ENCODE measurements at regions not wholly inside any gene's neighbourhood (a gene's known extent, or its start where the extent isn't known, plus 50 kb on each side); places are given as distances from the start of the nearest gene placed in this dataset.
A peak's percentile ranks its signal among the peaks of the same experiment; 100 is the strongest.

DNA sequence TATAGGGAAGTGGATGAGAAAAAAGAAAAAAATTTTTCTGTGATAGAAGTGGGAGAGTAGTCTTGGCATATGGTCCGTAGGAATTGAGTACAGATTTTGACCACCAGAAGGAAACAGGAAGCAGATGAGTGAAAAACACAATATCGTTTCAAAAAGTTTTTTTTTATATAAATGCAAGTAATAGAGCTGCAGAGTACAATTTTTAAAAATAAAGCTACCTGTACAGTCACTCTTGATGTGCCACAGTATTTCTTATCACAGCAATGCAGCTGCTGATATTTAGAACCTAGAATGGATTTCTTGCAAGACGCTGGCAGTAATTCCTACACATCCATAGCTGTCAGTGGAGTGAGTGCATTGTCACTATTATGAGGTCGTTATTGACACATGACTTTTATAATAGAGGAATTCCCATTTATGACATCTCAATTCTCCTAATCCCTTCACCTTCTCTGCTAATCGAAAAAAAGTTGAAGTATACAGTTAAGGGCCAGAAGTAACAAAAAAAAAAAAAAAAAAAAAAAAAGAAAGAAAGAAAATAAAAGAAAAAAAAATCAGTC lies 477.7 kb downstream of the TAF11L14 start:
- DNase-seq (no peak), ATAC-seq (ENCODE audit: insufficient read depth, low FRiP score) (no peak)
- Histone ChIP-seq H3K9ac (ENCODE audit: insufficient read depth in 1 of 2, low read length in 2 of 2) (no peak overlapping the region), H3K4me1 (ENCODE audit: control insufficient read depth in 5 of 5, insufficient read depth in 5 of 5, low read length in 5 of 5) (no peaks in the 10 kb centered on the region), H3K36me3 (ENCODE audit: control insufficient read depth in 4 of 4, insufficient read depth in 4 of 4, low read length in 4 of 4) (no peaks in the 10 kb centered on the region), H3K27ac (ENCODE audit: low read depth in 1 of 2, low read length in 1 of 2) (no peak overlapping the region), H3K27me3 (ENCODE audit: control insufficient read depth in 3 of 3, insufficient read depth in 3 of 3, low read length in 2 of 3) (no peaks in the 10 kb centered on the region), H3K9me3 (ENCODE audit: control insufficient read depth in 4 of 4, insufficient read depth in 3 of 4, low read length in 3 of 4) (no peaks in the 10 kb centered on the region), H3K4me3 (no peak overlapping the region)
- TF ChIP-seq, protein P1, sequence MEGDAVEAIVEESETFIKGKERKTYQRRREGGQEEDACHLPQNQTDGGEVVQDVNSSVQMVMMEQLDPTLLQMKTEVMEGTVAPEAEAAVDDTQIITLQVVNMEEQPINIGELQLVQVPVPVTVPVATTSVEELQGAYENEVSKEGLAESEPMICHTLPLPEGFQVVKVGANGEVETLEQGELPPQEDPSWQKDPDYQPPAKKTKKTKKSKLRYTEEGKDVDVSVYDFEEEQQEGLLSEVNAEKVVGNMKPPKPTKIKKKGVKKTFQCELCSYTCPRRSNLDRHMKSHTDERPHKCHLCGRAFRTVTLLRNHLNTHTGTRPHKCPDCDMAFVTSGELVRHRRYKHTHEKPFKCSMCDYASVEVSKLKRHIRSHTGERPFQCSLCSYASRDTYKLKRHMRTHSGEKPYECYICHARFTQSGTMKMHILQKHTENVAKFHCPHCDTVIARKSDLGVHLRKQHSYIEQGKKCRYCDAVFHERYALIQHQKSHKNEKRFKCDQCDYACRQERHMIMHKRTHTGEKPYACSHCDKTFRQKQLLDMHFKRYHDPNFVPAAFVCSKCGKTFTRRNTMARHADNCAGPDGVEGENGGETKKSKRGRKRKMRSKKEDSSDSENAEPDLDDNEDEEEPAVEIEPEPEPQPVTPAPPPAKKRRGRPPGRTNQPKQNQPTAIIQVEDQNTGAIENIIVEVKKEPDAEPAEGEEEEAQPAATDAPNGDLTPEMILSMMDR (IDR thresholded peaks at IDR 0.05; ENCODE audit: control extremely low read depth, extremely low read depth), result no peak
- 26 to 45% methylated on average over 5 of the region's 5 CpGs for WGBS, 2 donors

DNA sequence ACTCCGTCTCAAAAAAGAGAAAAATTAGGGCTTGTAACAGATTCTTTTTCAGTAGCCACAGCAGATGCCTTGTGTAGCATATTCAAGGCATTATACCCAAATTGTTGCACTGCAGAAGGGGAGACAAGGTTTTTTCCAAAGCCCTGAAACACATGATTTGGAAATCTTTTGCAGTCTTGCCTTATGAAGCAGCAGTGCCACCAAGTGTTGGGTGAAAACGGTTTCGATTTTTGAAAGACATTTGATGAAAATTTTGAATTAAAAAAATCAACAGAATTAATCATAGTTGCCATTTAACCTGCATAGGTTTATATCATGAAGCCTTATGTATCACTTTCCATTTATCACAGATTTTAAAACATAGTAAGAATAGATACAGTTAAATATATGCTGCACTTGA lies 479.5 kb downstream of the TAF11L14 start:
- 54 to 64% methylated on average over 3 of the region's 3 CpGs for WGBS, 2 donors

DNA sequence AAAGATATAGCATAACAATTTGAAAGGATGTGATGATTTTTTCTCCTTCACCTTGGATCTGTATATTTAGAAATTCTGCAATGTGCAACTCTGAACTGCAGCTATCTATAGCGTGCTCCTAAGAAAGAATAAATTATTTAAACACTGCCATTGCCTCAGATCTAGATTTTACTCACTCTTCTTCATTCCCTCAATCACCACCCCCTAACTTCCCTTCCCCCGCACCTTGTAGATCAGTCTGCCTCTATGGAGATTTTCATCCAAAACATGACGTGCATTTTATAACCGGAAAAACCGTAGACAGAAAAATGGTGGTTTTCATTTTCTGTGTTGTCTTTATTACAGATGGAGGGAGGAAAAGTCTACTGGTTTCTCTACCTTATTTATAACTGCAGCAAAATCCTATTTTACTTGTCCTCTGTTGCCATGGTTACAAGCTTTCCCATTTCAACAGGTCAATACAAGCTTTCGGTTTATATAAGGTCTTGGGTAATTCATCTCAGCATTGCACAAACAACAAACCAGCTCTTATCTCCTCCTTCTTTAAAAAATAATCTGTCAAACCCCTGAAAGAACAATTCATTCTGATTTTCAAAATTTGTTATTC lies 480.0 kb downstream of the TAF11L14 start:
- no peaks in the 10 kb centered on the region for H3K9me3 ChIP-seq (ENCODE audit: control insufficient read depth in 4 of 4, insufficient read depth in 3 of 4, low read length in 3 of 4)
- no peak overlapping the region for H3K27ac ChIP-seq (ENCODE audit: low read depth in 1 of 2, low read length in 1 of 2)
- ATAC-seq (ENCODE audit: insufficient read depth, low FRiP score) (no peak), DNase-seq (no peak)
- no peaks in the 10 kb centered on the region for H3K27me3 ChIP-seq (ENCODE audit: control insufficient read depth in 3 of 3, insufficient read depth in 3 of 3, low read length in 2 of 3)
- H3K4me1 ChIP-seq (ENCODE audit: control insufficient read depth in 5 of 5, insufficient read depth in 5 of 5, low read length in 5 of 5), result no peaks in the 10 kb centered on the region
- TF ChIP-seq, protein P1 (IDR thresholded peaks at IDR 0.05; ENCODE audit: control extremely low read depth, extremely low read depth), result no peak
- WGBS, 2 donors, result 69 to 71% methylated on average over 6 of the region's 6 CpGs
- no peaks in the 10 kb centered on the region for H3K36me3 ChIP-seq (ENCODE audit: control insufficient read depth in 4 of 4, insufficient read depth in 4 of 4, low read length in 4 of 4)
- no peak overlapping the region for H3K4me3 ChIP-seq
- H3K9ac ChIP-seq (ENCODE audit: insufficient read depth in 1 of 2, low read length in 2 of 2), result no peak overlapping the region

More for the DNA sequence above, 479.5 kb downstream of the TAF11L14 start:
- no peak overlapping the region for H3K27ac ChIP-seq (ENCODE audit: low read depth in 1 of 2, low read length in 1 of 2)
- ATAC-seq (ENCODE audit: insufficient read depth, low FRiP score) (no peak), DNase-seq (peak in 2 of 3 donors; percentile 31 to 34)
- no peaks in the 10 kb centered on the region for H3K36me3 ChIP-seq (ENCODE audit: control insufficient read depth in 4 of 4, insufficient read depth in 4 of 4, low read length in 4 of 4)
- no peak overlapping the region for H3K9ac ChIP-seq (ENCODE audit: insufficient read depth in 1 of 2, low read length in 2 of 2)
- H3K4me3 ChIP-seq, result no peak overlapping the region
- TF ChIP-seq, protein P1 (IDR thresholded peaks at IDR 0.05; ENCODE audit: control extremely low read depth, extremely low read depth), result no peak
- H3K27me3 ChIP-seq (ENCODE audit: control insufficient read depth in 3 of 3, insufficient read depth in 3 of 3, low read length in 2 of 3), result no peaks in the 10 kb centered on the region
- H3K9me3 ChIP-seq (ENCODE audit: control insufficient read depth in 4 of 4, insufficient read depth in 3 of 4, low read length in 3 of 4), result no peaks in the 10 kb centered on the region
- H3K4me1 ChIP-seq (ENCODE audit: control insufficient read depth in 5 of 5, insufficient read depth in 5 of 5, low read length in 5 of 5), result no peaks in the 10 kb centered on the region

DNA sequence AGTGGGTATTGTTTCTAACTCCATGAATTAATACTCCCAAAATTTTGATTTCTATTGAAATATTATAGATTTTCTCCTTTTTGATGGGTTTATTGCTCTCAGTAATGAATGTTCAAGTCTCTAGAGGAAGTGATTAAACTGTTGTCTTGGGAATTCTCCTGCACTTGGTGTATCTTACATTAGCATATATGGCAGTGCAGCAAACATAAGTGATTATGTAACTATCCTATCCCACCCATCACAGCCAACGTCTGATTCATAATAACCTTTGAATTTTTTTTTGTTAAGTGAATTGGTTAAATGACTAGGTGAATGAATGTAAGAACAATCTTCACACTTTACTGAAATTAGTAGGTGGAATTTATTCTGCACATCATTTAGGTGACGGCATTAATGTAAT lies 483.7 kb downstream of the TAF11L14 start:
- Histone ChIP-seq H3K27me3 (ENCODE audit: control insufficient read depth in 3 of 3, insufficient read depth in 3 of 3, low read length in 2 of 3) (no peaks in the 10 kb centered on the region), H3K4me3 (no peak overlapping the region), H3K36me3 (ENCODE audit: control insufficient read depth in 4 of 4, insufficient read depth in 4 of 4, low read length in 4 of 4) (no peaks in the 10 kb centered on the region), H3K9me3 (ENCODE audit: control insufficient read depth in 4 of 4, insufficient read depth in 3 of 4, low read length in 3 of 4) (no peaks in the 10 kb centered on the region), H3K9ac (ENCODE audit: insufficient read depth in 1 of 2, low read length in 2 of 2) (no peak overlapping the region), H3K4me1 (ENCODE audit: control insufficient read depth in 5 of 5, insufficient read depth in 5 of 5, low read length in 5 of 5) (no peaks in the 10 kb centered on the region), H3K27ac (ENCODE audit: low read depth in 1 of 2, low read length in 1 of 2) (no peak overlapping the region)
- DNase-seq (no peak), ATAC-seq (ENCODE audit: insufficient read depth, low FRiP score) (no peak)
- TF ChIP-seq, protein P1 (IDR thresholded peaks at IDR 0.05; ENCODE audit: control extremely low read depth, extremely low read depth), result no peak
- WGBS, 2 donors, result 66 to 71% methylated on average over 2 of the region's 2 CpGs
